GM19463 (cell line): ENCODE measurements at regions not wholly inside any gene's neighbourhood (a gene's known extent, or its start where the extent isn't known, plus 50 kb on each side); places are given as distances from the start of the nearest gene placed in this dataset.
A peak's percentile ranks its signal among the peaks of the same experiment; 100 is the strongest.

Experiments used
- ATAC-seq: cut with Tn5 transposase; IDR thresholded peaks from one replicate; pipeline ENCODE4 v1.9.1; 2021; ENCODE audit warnings: mild to moderate bottlenecking, moderate library complexity; ENCODE audit not compliant: unreplicated experiment

DNA sequence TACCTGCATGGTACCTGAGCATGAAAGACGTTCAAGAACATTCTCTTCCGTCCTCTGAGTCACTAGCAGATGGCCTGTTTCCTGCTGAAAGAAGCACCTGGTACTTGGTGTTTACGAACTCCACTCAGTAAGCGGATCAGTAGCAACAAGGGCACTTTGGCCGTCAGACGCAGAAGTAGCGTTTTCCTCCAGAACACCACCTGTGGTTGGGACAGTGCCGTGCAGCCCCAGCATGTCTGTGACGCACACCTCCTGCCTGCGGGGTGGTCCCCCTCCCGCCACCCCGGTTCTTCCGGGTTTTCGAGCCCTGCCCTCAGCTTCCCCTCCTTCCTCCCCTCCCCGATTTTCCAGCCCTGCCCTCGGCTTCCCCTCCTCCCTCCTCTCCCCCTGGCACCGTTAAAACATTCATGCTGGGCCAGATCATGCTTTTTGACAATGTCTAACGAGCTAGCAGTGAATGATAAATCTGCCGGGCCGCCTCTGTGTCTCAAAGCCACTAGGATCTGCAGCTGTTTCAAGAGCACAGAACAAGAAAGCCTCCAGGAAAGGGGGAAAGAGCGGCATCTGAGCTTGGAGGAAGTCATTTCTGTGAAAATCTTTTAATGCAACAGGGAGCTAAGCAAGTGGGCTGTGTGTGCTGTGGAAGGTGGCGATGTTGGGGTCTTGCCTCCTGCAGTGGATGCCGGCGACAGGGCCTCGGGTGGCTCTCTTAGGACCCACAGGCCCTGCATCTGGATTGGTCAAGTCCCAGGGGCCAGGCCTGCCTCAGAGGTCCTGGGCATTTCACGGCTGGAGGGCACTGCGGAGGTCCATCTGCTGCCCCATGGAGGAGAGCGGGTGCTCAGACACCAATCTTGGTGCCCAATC, 207.9 kb downstream of the ERMARD start:
- ATAC-seq: peak; percentile 50

- no peak for ATAC-seq
These were observed 207.1 kb downstream of the ERMARD start for GRCh38 chr6:169958510-169958909.

DNA sequence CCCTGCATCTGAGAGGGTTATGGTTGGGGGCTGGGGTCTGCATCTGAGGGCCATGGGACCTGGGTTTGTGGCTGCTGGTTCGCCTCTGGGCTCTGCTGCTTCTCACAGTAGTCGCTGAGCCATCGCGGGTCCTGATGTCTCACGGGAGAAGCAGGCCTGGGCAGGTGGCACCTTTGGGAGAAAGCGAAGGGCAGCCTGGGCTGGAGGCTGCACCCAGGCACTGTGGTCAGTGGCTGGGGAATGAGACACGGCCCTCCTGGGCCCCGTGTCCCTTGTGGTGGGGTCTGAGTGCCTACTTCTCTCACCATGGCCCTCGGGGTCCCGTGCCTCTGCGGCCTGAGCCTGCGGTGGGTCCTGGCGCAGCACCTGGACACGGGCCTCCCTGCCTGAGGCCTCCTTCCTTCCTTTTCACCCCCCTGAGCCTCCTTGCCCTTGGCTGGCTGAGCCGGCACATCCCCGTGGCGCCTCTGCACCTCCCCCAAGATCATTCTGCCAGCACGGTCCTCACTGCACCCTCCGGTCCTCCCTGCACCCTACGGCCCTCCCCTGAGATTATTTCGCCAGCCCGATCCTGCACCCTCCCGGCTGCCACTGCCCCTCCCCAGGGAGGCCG, 206.0 kb downstream of the ERMARD start:
- no peak for ATAC-seq

GRCh38 chr6:169956580-169956979, 205.2 kb downstream of the ERMARD start:
- no peak for ATAC-seq

GRCh38 chr6:169955731-169956437, 204.5 kb downstream of the ERMARD start:
- no peak for ATAC-seq

DNA sequence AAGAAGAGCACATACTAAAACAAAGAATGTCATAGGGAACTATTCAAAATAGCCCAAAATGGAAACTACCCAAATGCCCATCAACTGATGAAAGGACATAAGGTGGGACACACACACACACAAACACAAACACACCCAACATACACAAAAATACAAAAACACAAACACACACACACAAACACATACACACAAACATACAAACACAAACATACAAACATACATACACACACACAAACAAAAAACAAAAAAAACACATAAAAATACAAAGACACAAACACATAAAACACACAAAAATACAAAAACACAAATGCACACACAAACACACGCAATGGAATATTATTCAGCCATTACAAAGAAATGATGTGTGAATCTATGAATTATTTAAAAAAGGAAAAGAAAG, 203.6 kb downstream of the ERMARD start:
- ATAC-seq: no peak

DNA sequence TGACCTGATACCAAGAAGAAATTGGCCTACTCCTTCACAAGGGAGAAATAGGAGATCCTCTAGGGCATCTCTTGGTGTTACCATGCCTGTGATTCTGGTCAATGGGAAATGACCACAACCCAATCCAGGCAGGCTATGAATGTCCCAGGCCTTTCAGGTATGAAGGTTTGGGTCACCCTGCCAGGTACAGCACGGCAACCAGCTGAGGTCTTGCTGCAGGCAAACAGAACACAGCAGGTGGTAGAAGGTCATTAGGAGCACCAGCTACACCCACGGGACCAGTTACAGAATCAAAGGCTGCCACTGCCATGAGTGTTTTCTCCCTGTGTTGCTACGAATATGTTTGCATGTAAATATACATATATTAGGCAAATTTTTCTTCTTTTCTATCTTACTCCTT, 202.3 kb downstream of the ERMARD start:
- no peak for ATAC-seq

GRCh38 chr6:169950558-169950957, 199.1 kb downstream of the ERMARD start:
- ATAC-seq: no peak

GRCh38 chr6:169949511-169950097, 198.2 kb downstream of the ERMARD start:
- no peak for ATAC-seq

DNA sequence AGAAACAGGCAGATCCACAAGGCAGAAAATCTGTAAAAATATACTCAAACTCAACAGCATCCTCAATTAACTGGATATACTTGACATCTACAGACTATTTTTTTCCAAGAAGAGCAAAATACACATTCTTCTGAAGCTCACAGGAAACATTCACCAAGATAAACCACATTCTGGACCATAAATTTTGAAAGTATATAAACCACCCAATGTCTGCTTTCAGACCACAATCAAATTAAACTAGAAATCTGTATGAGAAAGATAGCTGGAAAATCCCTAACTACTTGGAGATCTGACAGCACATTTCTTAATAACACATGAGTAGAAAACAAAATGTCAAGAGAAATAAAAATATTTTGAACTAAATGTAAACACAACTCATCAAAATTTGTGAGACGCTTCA, 195.5 kb downstream of the ERMARD start:
- ATAC-seq: no peak

GRCh38 chr6:169945117-169945516, 193.7 kb downstream of the ERMARD start:
- ATAC-seq: no peak

DNA sequence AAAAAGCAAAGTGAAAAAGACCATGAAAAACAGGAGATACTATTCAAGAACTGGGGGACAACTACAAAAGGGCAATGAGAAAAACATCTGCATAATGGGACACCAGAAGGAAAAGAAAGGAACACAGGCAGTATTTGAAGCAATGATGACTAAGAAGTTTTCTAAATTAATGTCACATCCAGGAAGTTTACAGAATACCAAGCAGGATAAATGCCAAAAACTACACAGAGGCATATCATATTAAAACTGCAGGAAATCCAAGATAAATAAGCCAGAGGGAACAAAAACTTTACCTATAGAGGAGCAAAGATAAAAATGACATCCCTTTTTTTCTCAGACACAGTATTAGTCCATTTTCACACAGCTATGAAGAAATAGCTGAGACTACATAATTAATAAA, 193.0 kb downstream of the ERMARD start:
- ATAC-seq: no peak

DNA sequence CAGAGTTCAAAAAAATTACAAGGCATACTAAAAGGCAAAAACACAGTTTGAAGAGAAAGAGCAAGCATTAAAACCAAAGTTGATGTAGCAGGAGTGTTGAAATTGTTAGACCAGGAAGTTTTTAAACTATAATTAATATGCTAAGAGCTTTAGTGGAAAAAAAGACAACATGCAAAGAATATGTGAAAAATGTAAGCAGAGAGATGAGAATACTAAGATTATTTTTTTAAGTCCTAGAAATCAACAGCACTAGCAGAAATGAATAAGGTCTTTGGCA, 192.6 kb downstream of the ERMARD start:
- no peak for ATAC-seq

GRCh38 chr6:169943241-169944060, 192.0 kb downstream of the ERMARD start:
- ATAC-seq: no peak

GRCh38 chr6:169942173-169942572, 190.8 kb downstream of the ERMARD start:
- ATAC-seq: no peak

GRCh38 chr6:169940481-169941271, 189.3 kb downstream of the ERMARD start:
- ATAC-seq: no peak

- ATAC-seq: no peak
These were observed 188.2 kb downstream of the ERMARD start for GRCh38 chr6:169939554-169940164.

- ATAC-seq: no peak
These were observed 187.3 kb downstream of the ERMARD start for GRCh38 chr6:169938731-169939130.

DNA sequence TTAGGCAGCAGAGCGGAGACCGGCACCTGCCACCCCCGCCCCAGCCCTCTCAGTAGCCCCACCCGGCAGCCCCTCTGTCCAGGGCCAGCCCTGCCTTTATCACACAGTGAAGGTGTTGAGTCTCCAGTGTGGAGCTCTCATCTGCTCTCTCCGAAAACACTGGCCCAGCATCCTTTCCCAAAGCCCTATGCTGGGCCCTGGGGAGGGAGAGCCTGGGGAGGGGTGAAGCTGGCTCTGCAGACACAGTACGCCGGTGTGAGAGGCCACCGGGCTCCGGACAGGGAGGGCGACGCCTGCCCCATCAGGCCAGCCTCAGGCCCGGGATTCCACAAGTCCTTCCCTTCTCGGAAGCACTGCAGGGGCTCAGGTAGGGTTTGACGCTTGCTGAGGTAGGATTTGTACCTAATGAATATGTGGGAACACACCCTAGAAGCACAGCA, 186.9 kb downstream of the ERMARD start:
- ATAC-seq: no peak
